HG02885 (cell line): ENCODE measurements at regions not wholly inside any gene's neighbourhood (a gene's known extent, or its start where the extent isn't known, plus 50 kb on each side); places are given as distances from the start of the nearest gene placed in this dataset.
"Not testable (repeated sequence)": the region's sequence is repeated elsewhere in the genome, so short reads cannot be mapped to it uniquely, and the experiment has no call there.

Experiments
- ATAC-seq: cut with Tn5 transposase; IDR thresholded peaks from one replicate; pipeline ENCODE4 v1.9.1; 2021; ENCODE audit warnings: mild to moderate bottlenecking; ENCODE audit not compliant: unreplicated experiment, poor library complexity

DNA sequence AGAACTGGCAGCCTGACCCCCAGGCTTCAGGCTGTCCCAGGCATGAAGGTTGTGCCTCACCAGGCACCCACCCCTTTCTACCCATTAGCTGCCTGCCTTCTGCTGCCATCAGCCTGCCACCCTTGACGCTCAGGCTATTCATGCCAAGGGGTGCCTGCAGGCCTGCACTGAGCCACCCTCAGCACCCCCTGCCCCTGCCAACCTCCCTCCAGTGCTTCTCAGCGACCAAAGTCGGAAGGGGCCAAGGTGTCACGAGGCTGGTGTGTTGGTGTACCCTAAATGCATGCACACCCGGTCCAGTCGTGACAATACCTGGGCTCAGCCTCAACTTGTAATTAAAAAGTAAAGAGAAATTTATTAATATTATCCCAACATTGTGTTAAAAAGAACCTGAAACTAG lies 422.7 kb downstream of the ARL4A start:
- no peak for ATAC-seq

DNA sequence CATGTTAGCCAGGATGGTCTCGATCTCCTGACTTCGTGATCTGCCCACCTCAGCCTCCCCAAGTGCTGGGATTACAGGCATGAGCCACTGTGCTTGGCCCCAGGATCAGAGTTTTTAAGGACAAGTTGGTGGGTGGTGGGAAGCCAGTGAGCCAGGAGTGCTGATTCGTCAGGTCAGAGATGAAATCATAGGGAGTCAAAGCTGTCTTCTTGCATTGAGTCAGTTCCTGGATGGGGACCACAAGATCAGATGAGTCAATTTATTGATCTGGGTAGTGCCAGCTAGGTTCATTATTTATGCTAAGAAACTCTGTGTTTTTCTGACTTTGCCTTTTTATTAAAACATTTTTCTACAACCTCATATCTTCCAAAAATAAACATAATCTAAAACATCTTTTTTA lies 423.8 kb downstream of the ARL4A start:
- no peak for ATAC-seq

DNA sequence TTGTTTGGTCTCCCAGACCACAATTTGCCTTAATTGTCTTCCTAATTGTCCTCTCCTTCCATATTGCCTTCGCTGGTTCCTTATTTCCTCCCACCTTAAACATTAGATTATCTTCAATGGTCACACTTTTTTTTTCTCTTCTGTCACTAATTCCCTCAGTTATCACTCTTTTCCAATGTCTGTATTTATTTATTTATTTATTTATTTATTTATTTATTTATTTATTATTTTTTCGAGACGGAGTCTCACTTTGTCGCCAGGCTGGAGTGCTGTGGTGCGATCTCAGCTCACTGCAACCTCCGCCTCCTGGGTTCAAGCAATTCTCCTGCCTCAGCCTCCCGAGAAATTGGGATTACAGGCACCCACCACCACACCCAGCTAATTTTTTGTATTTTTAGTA lies 426.8 kb downstream of the ARL4A start:
- not testable (repeated sequence) for ATAC-seq

DNA sequence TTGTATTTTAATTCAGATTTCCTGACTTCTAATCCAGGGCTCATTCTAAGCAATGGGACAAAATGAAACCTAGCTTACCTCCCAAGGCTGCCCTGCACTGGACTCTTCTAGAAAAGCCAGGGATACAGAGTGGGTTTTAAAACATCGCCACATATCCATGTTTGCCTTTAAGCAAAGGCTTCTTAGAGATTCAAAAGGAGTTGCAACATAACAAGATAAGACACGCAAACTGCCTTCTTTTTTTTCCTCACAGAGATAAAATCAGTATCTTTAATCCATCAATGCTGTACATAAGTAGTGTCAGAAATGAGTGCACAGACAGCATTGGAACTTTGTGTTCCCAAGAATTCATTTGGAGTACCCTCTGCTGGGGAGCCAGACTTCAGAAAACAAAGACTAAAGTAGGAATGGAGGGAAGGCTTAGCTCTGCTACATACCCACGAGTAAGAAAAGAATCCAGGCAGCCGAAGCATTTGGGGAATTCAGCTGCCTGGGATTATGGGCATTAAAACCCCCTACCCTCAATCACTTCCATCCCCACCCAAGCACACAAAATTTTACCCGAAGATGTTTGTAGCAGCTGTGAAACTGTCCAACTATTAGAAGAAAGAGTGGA lies 427.8 kb downstream of the ARL4A start:
- no peak for ATAC-seq

DNA sequence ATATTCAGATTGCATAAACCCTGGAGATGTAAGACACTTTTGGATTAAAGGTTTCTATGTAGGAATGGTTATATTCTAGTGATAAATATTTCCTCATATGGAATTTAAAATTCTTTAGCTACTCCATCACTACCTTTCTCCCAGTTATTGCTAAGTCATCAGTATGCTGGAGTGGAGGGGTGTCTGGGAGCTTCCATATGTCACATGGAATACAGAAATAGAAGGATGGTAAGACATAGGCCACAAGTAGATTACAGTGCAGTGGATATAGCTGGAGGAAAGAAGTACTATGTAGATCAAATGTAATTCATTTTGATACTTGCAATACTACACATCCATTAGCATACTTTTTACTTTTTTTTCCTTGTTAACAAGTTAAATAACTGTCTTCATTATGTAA lies 428.4 kb downstream of the ARL4A start:
- ATAC-seq = no peak

DNA sequence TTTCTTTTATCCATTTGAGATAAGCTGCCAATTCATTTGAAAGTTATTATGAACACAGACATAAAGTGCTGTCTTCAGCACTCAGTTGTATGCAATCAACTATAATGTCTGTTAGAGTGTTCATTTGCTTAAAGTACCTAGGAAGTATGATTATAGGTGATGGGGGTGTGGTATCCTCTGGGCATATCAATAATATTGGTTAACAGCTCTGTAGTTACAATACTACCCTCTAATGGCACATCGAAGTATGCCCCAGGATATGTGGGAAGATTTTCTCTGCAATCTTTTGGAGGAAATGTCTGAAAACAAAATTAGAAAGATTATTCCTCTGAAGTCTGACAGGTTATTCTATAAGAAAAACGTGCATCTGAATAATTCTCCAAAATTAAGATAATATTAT lies 429.7 kb downstream of the ARL4A start:
- no peak for ATAC-seq

DNA sequence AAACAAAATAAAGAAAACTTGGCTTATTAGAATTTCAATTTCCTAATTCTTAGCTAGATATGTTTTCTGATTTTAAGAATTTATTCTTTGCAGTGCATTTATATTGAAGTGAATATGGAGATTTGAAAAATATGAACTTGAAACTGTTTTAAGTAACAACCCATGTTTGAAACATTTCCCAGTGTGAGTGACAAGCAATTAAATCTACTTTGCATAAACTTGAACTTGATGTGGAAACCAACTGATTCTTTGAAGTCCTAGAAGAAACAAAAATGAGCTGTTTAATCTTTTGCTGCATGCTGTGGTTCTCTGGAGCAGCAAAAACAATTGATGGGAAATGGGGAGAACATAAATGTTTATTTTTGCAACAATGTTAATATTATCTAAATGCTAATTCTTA lies 430.2 kb downstream of the ARL4A start:
- no peak for ATAC-seq

DNA sequence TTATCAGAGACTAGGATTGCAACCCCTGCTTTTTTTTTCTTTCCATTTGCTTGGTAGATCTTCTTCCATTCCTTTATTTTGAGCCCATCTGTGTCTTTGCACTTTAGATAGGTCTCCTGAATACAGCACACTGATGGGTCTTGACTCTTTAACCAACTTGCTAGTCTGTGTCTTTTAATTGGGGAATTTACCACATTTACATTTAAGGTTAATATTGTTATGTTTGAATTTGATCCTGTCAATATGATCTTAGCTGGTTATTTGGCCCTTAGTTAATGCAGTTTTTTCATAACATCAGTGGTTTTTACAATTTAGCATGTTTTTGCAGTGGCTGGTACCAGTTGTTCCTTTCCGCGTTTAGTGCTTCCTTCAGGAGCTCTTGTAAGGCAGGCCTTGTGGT lies 437.2 kb downstream of the ARL4A start:
- not testable (repeated sequence) for ATAC-seq

DNA sequence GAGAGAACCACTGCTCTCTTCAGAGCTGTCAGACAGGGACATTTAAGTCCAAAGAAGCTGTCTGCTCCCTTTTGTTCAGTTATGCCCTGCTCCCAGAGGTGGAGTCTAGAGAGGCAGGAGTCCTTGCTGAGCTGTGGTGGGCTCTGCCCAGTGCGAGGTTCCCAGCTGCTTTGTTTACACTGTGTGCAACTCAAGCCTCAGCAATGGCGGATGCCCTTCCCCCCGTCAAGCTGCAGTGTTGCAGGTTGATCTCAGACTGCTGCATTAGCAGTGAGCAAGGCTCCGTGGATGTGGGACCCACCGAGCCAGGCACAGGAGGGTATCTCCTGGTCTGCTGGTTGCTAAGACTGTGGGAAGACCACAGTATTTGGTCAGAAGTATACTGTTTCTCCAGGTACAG lies 438.9 kb downstream of the ARL4A start:
- no peak for ATAC-seq

DNA sequence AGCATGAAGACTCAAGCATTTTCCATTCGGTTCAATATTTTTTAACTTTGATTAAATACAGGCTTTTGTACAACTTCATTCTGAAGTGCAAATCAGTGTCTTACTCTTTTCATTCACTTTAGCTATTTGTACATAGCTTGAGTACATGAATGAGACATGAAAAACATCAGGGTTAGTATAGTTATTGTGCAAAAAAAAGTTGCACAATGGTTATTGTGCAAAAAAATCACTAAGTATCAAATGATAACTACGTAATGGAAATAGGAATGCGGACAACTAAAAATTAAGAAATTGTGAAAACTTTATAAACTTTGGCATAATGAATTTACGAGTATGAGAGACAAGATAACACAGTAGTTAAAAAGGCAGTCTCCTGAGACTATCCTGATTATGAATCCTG lies 442.9 kb downstream of the ARL4A start:
- ATAC-seq = no peak

DNA sequence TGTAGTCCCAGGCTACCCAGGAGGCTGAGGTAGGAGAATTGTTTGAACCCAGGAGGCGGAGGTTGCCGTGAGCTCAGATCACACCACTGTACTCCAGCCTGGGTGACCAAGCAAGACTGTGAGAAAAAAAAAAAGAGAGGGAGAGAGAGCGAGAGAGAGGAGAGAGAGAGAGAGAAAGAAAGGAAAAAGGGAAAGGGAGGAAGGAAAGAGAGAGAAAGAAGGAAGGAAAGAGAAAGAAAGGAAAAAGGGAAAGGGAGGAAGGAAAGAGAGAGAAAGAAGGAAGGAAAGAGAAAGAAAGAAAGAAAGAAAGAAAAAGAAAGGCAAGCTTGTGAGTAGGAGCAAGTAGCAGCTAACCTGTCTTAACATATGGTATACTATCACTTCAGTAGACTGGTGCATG lies 443.5 kb downstream of the ARL4A start:
- not testable (repeated sequence) for ATAC-seq

DNA sequence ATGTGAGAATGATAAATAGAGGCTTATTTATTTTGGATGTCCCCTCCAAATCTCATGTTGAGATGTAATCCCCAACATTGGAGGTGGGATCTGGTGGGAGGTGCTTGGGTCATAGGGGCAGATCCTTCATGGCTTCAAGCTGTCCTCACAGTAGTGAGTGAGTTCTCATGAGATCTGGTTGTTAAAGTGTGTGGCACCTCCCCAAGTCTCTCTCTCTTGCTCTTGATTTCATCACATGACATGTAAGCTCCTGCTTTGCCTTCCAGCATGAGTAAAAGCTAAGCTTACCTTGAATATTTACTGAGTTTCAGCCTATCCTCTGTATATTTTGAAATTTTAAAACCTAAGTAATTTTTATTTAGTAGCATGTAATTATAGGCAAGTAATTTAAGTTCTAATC lies 444.9 kb downstream of the ARL4A start:
- no peak for ATAC-seq

DNA sequence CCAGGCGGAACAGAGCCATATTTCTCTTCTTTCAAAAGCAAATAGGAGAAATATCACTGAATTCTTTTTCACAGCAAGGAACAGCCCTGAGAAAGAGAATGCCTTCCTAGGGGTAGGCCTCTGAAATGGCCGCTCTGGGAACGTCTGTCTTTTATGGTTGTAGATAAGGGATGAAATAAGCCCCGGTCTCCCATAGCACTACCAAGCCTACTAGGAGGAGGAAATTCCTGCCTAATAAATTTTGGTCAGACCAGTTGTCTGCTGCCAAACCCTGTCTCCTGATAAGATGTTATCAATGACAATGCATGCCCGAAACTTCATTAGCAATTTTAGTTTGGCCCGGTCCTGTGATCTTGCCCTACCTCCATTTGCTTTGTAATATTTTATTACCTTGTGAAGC lies 448.9 kb downstream of the ARL4A start:
- not testable (repeated sequence) for ATAC-seq

DNA sequence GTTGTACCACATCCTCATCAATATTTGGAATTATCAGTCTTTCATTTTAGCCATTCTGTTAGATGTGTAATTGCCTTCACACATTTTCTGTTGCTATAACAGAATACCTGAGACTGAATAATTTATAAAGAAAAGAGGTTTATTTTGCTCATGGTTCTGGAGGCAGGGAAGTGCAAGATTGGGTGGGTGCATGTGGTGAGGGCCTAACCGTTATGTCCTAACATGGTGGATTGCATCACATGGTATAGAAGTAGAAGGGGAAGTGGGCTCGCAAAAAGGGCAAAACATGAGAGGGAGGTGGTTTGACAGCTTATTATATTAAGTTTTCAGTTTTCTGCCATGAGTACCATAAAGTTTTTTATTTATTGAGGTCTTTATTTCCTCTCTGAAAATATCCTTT lies 452.0 kb downstream of the ARL4A start:
- ATAC-seq = no peak

DNA sequence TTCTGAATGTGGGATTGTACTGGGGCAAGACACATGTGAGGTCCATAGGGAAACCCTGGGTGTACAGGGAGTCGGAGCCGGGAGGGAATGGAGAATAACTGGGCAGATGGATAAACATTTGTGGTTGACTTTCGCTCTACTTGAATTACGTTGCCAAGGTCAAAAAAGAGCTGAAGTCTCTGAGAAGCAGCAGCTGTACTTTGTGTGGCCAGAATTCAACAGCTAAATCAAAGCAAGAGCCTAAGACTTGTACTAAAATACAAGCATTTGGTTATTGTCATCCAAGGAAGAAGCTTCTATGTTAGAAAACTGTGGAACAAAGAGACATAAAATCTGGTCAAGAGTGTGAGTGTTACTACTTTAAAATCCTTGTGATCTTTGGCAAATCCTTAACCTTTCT lies 457.2 kb downstream of the ARL4A start:
- no peak for ATAC-seq

DNA sequence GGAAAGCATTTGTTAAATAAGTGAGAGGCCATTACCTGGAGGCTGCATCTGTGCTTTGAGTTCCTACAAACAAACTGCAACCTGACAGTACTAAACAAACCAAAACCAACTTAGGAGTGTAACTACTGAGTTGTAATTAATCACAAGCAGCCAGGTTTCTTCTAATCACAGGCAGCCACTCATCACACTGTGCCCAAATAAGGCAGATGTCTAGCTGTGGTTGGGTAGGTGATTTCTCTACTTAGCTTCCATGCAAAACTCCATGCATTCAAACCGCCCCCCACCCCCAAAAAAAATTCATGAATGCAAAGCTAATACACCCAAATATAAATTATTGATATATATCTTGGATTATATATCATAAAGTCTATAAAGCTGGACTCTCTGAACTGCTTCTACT lies 461.1 kb downstream of the ARL4A start:
- ATAC-seq = no peak

DNA sequence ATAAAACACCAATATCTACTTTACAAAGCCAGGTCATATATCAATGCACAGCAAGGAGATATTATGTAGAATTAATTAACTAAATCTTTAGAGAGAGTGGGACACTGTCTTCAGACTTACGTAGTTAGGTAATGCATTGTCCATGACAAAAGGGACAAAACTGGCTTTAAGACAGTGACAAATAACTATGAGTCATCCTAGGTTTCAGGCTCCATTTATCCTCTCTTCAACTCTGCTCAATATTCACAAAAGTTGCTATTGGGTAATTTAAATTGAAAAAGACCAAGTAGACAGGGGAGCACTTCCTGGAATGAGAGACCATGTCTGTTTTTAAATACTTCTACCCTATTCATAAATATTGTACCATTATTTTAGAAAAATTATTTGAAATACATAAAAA lies 464.5 kb downstream of the ARL4A start:
- no peak for ATAC-seq

DNA sequence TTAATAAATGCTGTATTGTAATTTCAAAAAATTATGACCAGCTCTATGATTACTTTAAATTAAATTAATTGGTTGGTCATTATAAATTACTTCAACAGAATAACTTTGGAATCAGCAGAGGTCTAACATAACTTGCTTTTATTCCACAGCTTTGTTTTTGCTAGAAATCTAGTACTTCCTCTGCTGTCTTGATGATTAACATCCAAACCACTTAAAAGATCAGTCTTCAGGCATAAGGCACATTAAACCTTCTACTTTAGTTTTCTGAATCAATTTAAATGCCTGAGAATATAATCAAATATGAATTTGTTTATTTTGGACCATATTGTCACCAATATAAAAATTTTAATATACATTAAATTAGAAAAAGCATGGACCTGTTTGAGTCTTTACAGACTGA lies 465.3 kb downstream of the ARL4A start:
- ATAC-seq = no peak

DNA sequence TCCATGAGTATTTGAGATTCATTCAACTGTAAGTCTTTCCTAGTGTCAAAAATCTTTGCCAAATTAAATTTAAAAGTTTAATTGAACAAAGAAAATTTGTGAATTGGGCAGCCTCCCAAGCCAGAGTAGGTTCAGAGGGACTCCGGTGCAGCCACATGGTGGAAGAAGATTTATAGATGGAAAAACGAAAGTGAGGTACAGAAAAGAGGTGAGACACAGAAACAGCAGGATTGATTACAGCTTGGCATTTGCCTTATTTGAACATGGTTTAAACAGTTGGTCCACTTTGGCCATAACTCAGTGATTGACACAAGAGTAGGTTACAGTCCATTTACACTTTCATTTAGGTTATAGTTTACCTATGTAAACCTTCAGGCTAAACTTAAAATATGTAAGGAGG lies 465.8 kb downstream of the ARL4A start:
- no peak for ATAC-seq

DNA sequence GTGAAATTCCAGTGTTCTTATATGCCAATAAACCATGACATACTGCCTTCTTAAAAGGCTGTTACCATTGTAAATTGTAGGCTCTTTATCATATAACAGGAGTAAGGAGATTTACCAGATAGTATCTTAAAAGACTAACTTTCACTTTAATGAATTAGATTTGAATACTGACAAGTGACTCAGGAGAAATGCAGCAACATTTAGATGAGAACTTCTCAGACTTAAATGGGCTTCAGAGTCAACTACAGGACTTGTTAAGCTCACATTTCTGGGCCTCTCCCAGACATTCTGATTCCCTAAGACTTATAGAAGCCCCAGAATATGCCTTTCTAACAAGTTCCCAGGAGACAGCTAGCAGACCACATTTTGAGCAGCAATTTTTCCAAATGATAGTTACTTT lies 466.3 kb downstream of the ARL4A start:
- no peak for ATAC-seq

DNA sequence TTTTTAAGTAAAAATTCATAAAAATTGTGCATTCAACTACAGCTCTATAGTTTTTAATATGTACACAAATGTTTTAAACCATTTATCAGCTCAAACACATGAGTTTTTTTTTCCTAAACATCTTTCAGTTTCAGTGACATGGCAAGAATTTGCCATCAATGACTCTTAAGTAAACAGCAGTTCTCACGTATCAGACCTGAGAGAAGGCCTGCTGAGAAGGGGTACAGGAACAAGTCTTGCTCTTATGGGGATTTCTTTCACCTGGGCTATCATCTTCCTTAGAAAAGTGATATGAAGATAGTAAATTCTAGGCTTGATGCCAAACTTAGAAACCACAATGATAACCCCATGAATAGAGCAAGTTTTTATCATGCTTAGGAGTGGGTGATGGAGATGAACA lies 467.8 kb downstream of the ARL4A start:
- ATAC-seq = no peak

DNA sequence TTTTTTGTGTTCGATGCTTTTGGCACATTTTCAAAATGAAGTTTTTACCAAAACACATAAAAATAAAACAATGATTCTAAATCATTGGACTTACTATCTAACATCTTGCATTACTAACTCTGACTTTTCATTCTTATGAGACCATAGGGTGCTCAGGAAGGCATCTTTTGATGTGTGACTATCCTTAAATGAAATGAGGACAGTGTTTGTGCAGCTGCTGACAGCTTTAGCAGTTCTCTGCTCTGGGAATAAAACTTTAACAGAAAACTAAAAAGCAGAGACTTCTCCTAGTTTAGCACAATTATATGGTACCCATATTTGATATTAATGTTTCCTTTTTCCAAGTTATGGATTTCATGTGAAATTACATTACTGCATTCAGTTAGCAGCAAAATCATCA lies 471.6 kb downstream of the ARL4A start:
- ATAC-seq = no peak
